Activated naive CD4-positive, alpha-beta T cell treated with anti-CD3 and anti-CD28 coated beads for 36 hours (primary cell): ENCODE measurements at regions not wholly inside any gene's neighbourhood (a gene's known extent, or its start where the extent isn't known, plus 50 kb on each side); places are given as distances from the start of the nearest gene placed in this dataset.
"Not testable (repeated sequence)": the region's sequence is repeated elsewhere in the genome, so short reads cannot be mapped to it uniquely, and the experiment has no call there.

Experiments
- CTCF ChIA-PET: fragments of 350-600 bp; sonication (Branson Sonifier 250); formaldehyde crosslinking; loops from one replicate; lab custom pipeline; 2021; ENCODE audit warnings: antibody characterized with exemption; lab: Charles Lee
- DNase-seq: peaks from one replicate; pipeline ENCODE4 v3.0.0-alpha.2; 2020
- H3K27ac Mint-ChIP-seq: one replicate; pipeline ENCODE4 v1.8.0; 2021; ENCODE audit warnings: mild to moderate bottlenecking, mixed read lengths
- H3K27me3 Mint-ChIP-seq: one replicate; pipeline ENCODE4 v1.8.0; 2021; ENCODE audit warnings: low read depth, mixed read lengths
- H3K36me3 Mint-ChIP-seq: one replicate; pipeline ENCODE4 v1.8.0; 2021; ENCODE audit warnings: low read depth, mixed read lengths
- H3K4me1 Mint-ChIP-seq: one replicate; pipeline ENCODE4 v1.8.0; 2021; ENCODE audit warnings: low read depth, mixed read lengths
- H3K4me3 Mint-ChIP-seq: one replicate; pipeline ENCODE4 v1.8.0; 2021; ENCODE audit warnings: mild to moderate bottlenecking, moderate library complexity, mixed read lengths
- H3K9me3 Mint-ChIP-seq: one replicate; pipeline ENCODE4 v1.8.0; 2021; ENCODE audit warnings: mixed read lengths
- intact Hi-C: fragments of 100-400 bp; cut with micrococcal nuclease; formaldehyde crosslinking; loops from one replicate; pipeline ENCODE4 v1.15.1; 2023

GRCh38 chr7:114364151-114364550 is 50.5 kb upstream of the FOXP2 start:
- intact Hi-C loops, result no loop called here
- CTCF ChIA-PET, result no interaction called here
- no peaks in the 10 kb centered on the region for H3K36me3 Mint-ChIP-seq

GRCh38 chr7:114363292-114363691 is 51.3 kb upstream of the FOXP2 start:
- Mint-ChIP-seq H3K4me3 (no peak overlapping the region), H3K27me3 (no peaks in the 10 kb centered on the region), H3K36me3 (no peaks in the 10 kb centered on the region), H3K9me3 (peaks cover 3% of the 10 kb centered on the region), H3K4me1 (no peaks in the 10 kb centered on the region), H3K27ac (no peak overlapping the region)
- intact Hi-C loops, result no loop called here
- no peak for DNase-seq
- CTCF ChIA-PET, result no interaction called here

More at GRCh38 chr7:114364151-114364550, 50.5 kb upstream of the FOXP2 start:
- Mint-ChIP-seq H3K4me3 (no peak overlapping the region), H3K27ac (no peak overlapping the region), H3K9me3 (peaks cover 3% of the 10 kb centered on the region), H3K27me3 (no peaks in the 10 kb centered on the region), H3K4me1 (no peaks in the 10 kb centered on the region)
- DNase-seq, result no peak

- no peak for DNase-seq
- Mint-ChIP-seq H3K27me3 (no peaks in the 10 kb centered on the region), H3K27ac (no peak overlapping the region), H3K36me3 (no peaks in the 10 kb centered on the region), H3K9me3 (peaks cover 3% of the 10 kb centered on the region), H3K4me1 (no peaks in the 10 kb centered on the region), H3K4me3 (no peak overlapping the region)
- intact Hi-C loops, result no loop called here
- CTCF ChIA-PET, result no interaction called here
Measured at GRCh38 chr7:114358911-114359310, 55.7 kb upstream of the FOXP2 start.

- H3K9me3 Mint-ChIP-seq, result peaks cover 3% of the 10 kb centered on the region
- no peaks in the 10 kb centered on the region for H3K36me3 Mint-ChIP-seq
- no peak for DNase-seq
- no peak overlapping the region for H3K4me3 Mint-ChIP-seq
- H3K4me1 Mint-ChIP-seq, result no peaks in the 10 kb centered on the region
- H3K27ac Mint-ChIP-seq, result no peak overlapping the region
- no peaks in the 10 kb centered on the region for H3K27me3 Mint-ChIP-seq
- CTCF ChIA-PET, result no interaction called here
- intact Hi-C loops, result no loop called here
Measured at GRCh38 chr7:114356133-114356532, 58.5 kb upstream of the FOXP2 start.

- Mint-ChIP-seq H3K36me3 (no peaks in the 10 kb centered on the region), H3K4me1 (no peaks in the 10 kb centered on the region), H3K4me3 (no peak overlapping the region), H3K27me3 (no peaks in the 10 kb centered on the region), H3K9me3 (no peaks in the 10 kb centered on the region), H3K27ac (no peak overlapping the region)
- CTCF ChIA-PET, result no interaction called here
- intact Hi-C loops, result no loop called here
- DNase-seq, result no peak
Measured at GRCh38 chr7:114354306-114354705, 60.3 kb upstream of the FOXP2 start.

GRCh38 chr7:114345494-114345893 is 69.1 kb upstream of the FOXP2 start:
- no peaks in the 10 kb centered on the region for H3K27me3 Mint-ChIP-seq
- H3K36me3 Mint-ChIP-seq, result no peaks in the 10 kb centered on the region
- H3K9me3 Mint-ChIP-seq, result no peaks in the 10 kb centered on the region
- H3K4me1 Mint-ChIP-seq, result no peaks in the 10 kb centered on the region
- no peak for DNase-seq
- intact Hi-C loops, result no loop called here
- H3K27ac Mint-ChIP-seq, result no peak overlapping the region
- H3K4me3 Mint-ChIP-seq, result no peak overlapping the region
- CTCF ChIA-PET, result no interaction called here

- Mint-ChIP-seq H3K27me3 (no peaks in the 10 kb centered on the region), H3K9me3 (no peaks in the 10 kb centered on the region), H3K4me1 (no peaks in the 10 kb centered on the region), H3K36me3 (no peaks in the 10 kb centered on the region), H3K4me3 (no peak overlapping the region), H3K27ac (no peak overlapping the region)
- no peak for DNase-seq
- intact Hi-C loops, result no loop called here
- CTCF ChIA-PET, result no interaction called here
Measured at GRCh38 chr7:114343949-114344708, 70.5 kb upstream of the FOXP2 start.

- CTCF ChIA-PET, result no interaction called here
- intact Hi-C loops, result no loop called here
- H3K4me3 Mint-ChIP-seq, result no peak overlapping the region
- no peaks in the 10 kb centered on the region for H3K9me3 Mint-ChIP-seq
- no peaks in the 10 kb centered on the region for H3K27me3 Mint-ChIP-seq
- no peaks in the 10 kb centered on the region for H3K36me3 Mint-ChIP-seq
- no peak for DNase-seq
- no peak overlapping the region for H3K27ac Mint-ChIP-seq
- H3K4me1 Mint-ChIP-seq, result no peaks in the 10 kb centered on the region
Measured at GRCh38 chr7:114342431-114343179, 72.0 kb upstream of the FOXP2 start.

- Mint-ChIP-seq H3K27ac (no peak overlapping the region), H3K4me3 (no peak overlapping the region), H3K27me3 (no peaks in the 10 kb centered on the region), H3K9me3 (no peaks in the 10 kb centered on the region), H3K36me3 (no peaks in the 10 kb centered on the region), H3K4me1 (no peaks in the 10 kb centered on the region)
- CTCF ChIA-PET, result no interaction called here
- intact Hi-C loops, result no loop called here
- no peak for DNase-seq
Measured at GRCh38 chr7:114341648-114342047, 73.0 kb upstream of the FOXP2 start.

- Mint-ChIP-seq H3K27ac (no peak overlapping the region), H3K27me3 (peaks cover 2% of the 10 kb centered on the region), H3K4me3 (no peak overlapping the region), H3K36me3 (no peaks in the 10 kb centered on the region), H3K9me3 (no peaks in the 10 kb centered on the region), H3K4me1 (no peaks in the 10 kb centered on the region)
- DNase-seq, result no peak
- intact Hi-C loops, result no loop called here
- CTCF ChIA-PET, result interaction anchor here (0.6 kb wide), 1 partner anchor 673 kb away, joined by 3 read pairs; no protein-coding TSS in a partner anchor
Measured at GRCh38 chr7:114334989-114335388, 79.6 kb upstream of the FOXP2 start.

- intact Hi-C loops, H3K9me3 Mint-ChIP-seq, H3K36me3 Mint-ChIP-seq, H3K27ac Mint-ChIP-seq, DNase-seq, H3K4me1 Mint-ChIP-seq, H3K4me3 Mint-ChIP-seq, H3K27me3 Mint-ChIP-seq, CTCF ChIA-PET: not testable (repeated sequence)
Measured at GRCh38 chr7:114329458-114329857, 85.2 kb upstream of the FOXP2 start.

- CTCF ChIA-PET, result no interaction called here
- peaks cover 1% of the 10 kb centered on the region for H3K9me3 Mint-ChIP-seq
Measured at GRCh38 chr7:114317450-114318098, 97.0 kb upstream of the FOXP2 start.

More at GRCh38 chr7:114317450-114318098, 97.0 kb upstream of the FOXP2 start:
- Mint-ChIP-seq H3K4me3 (no peak overlapping the region), H3K36me3 (no peaks in the 10 kb centered on the region), H3K27ac (no peak overlapping the region), H3K4me1 (no peaks in the 10 kb centered on the region), H3K27me3 (no peaks in the 10 kb centered on the region)
- DNase-seq, result no peak
- intact Hi-C loops, result no loop called here
